Keratinocyte (primary cell): ENCODE measurements at regions not wholly inside any gene's neighbourhood (a gene's known extent, or its start where the extent isn't known, plus 50 kb on each side); places are given as distances from the start of the nearest gene placed in this dataset.

ENCODE experiments used
- DNase-seq: peaks from one replicate; pipeline ENCODE4 v3.0.0-alpha.2; 2011; ENCODE audit warnings: low read depth, missing footprints, low spot score
- FAIRE-seq: peaks from 2 replicates; lab custom pipeline; 2011; peaks lifted over from hg19 to GRCh38; lab: Jason Lieb, UNC
- H2AFZ ChIP-seq: 2 replicates; pipeline ENCODE4 v1.6.0; 2012; ENCODE audit warnings: low read length, control low read depth, inconsistent platforms; ENCODE audit not compliant: control insufficient read depth
- H3K27ac ChIP-seq: 2 replicates; pipeline ENCODE4 v1.5.1; 2011; ENCODE audit warnings: low read length; ENCODE audit not compliant: control insufficient read depth, insufficient read depth
- H3K27me3 ChIP-seq: 3 replicates; pipeline ENCODE4 v1.6.0; 2011; ENCODE audit warnings: low read length; ENCODE audit not compliant: control insufficient read depth, insufficient read depth; ENCODE audit errors: extremely low read depth
- H3K36me3 ChIP-seq, 2 experiments: 2 replicates in 1 of 2; 3 replicates in 1 of 2; pipeline ENCODE4 v1.5.1; 2011; ENCODE audit warnings: low read length in 2 of 2, mild to moderate bottlenecking in 1 of 2; ENCODE audit not compliant: control insufficient read depth in 2 of 2, insufficient read depth in 2 of 2; ENCODE audit errors: extremely low read depth in 1 of 2
- H3K4me1 ChIP-seq: 3 replicates; pipeline ENCODE4 v1.5.1; 2011; ENCODE audit warnings: low read length; ENCODE audit not compliant: control insufficient read depth, insufficient read depth; ENCODE audit errors: extremely low read depth
- H3K4me2 ChIP-seq: 3 replicates; pipeline ENCODE4 v1.6.0; 2011; ENCODE audit warnings: low read depth, low read length; ENCODE audit not compliant: control insufficient read depth, insufficient read depth; ENCODE audit errors: extremely low read depth
- H3K4me3 ChIP-seq, 3 experiments: fragments of 200-600 bp in 1 of 3; sonication (generic) in 1 of 3; 2 replicates in 2 of 3; 3 replicates in 1 of 3; pipeline ENCODE4 v1.5.1; 2011 to 2016; ENCODE audit warnings: low read length in 3 of 3, mild to moderate bottlenecking in 3 of 3, control low read depth in 2 of 3, inconsistent platforms in 1 of 3, low read depth in 1 of 3, mixed read lengths in 1 of 3, mixed run types in 1 of 3, moderate library complexity in 1 of 3; ENCODE audit not compliant: control insufficient read depth in 2 of 3, insufficient read depth in 2 of 3; ENCODE audit errors: extremely low read depth in 1 of 3
- H3K79me2 ChIP-seq: 2 replicates; pipeline ENCODE4 v1.6.0; 2012; ENCODE audit warnings: low read length; ENCODE audit not compliant: control insufficient read depth, insufficient read depth
- H3K9ac ChIP-seq: 3 replicates; pipeline ENCODE4 v1.6.0; 2011; ENCODE audit warnings: low read length; ENCODE audit not compliant: control insufficient read depth, insufficient read depth; ENCODE audit errors: extremely low read depth
- H3K9me1 ChIP-seq: 3 replicates; pipeline ENCODE4 v1.6.0; 2011; ENCODE audit warnings: low read length; ENCODE audit not compliant: control insufficient read depth, insufficient read depth; ENCODE audit errors: extremely low read depth
- H3K9me3 ChIP-seq: 2 replicates; pipeline ENCODE4 v1.5.1; 2012; ENCODE audit warnings: low read depth, low read length; ENCODE audit not compliant: control insufficient read depth
- H4K20me1 ChIP-seq: 3 replicates; pipeline ENCODE4 v1.6.0; 2011; ENCODE audit warnings: low read length; ENCODE audit not compliant: control insufficient read depth, insufficient read depth; ENCODE audit errors: extremely low read depth
- CTCF ChIP-seq, 3 experiments: IDR thresholded peaks in 1 of 3; conservative IDR thresholded peaks in 1 of 3; optimal IDR thresholded peaks in 1 of 3; 2 replicates in 2 of 3; 3 replicates in 1 of 3; pipeline versions ENCODE3 to v1.5.1; 2011; ENCODE audit warnings: low read length in 3 of 3, mild to moderate bottlenecking in 3 of 3, moderate library complexity in 2 of 3, control low read depth in 1 of 3, inconsistent platforms in 1 of 3; ENCODE audit not compliant: insufficient read depth in 2 of 3; ENCODE audit errors: extremely low read depth in 1 of 3
- EZH2 ChIP-seq: IDR thresholded peaks from one replicate; pipeline ENCODE4 v1.6.1; 2012; ENCODE audit warnings: inconsistent platforms, mild to moderate bottlenecking, low read length, moderate library complexity
- dilution Hi-C: fragments of 300-500 bp; cut with MboI; formaldehyde crosslinking; loops from one replicate; pipeline ENCODE4 v1.7.0; 2020; ENCODE audit warnings: low sequenced_read_pairs; ENCODE audit not compliant: extremely low pct_ligation_motif_present

GRCh38 chr13:59348617-59349016 is 815.1 kb downstream of the DIAPH3 start:
- dilution Hi-C loops: no loop called here
- H3K27ac ChIP-seq: no peak overlapping the region
- H3K4me1 ChIP-seq: no peaks in the 10 kb centered on the region
- no peak overlapping the region for H3K9ac ChIP-seq
- no peak overlapping the region for H3K4me3 ChIP-seq
- H4K20me1 ChIP-seq: no peaks in the 10 kb centered on the region
- DNase-seq (no peak), FAIRE-seq (no peak)
- no peak overlapping the region for H2AFZ ChIP-seq
- TF ChIP-seq CTCF (optimal IDR thresholded peaks at IDR 0.05 in 1 of 3, IDR thresholded peaks at IDR 0.05 in 1 of 3, conservative IDR thresholded peaks at IDR 0.05 in 1 of 3; ENCODE audit: extremely low read depth in 1 of 3, insufficient read depth in 2 of 3, low read length in 3 of 3): no peak
- TF ChIP-seq EZH2: no peak
- H3K9me1 ChIP-seq: no peaks in the 10 kb centered on the region
- no peaks in the 10 kb centered on the region for H3K36me3 ChIP-seq
- no peaks in the 10 kb centered on the region for H3K9me3 ChIP-seq
- no peaks in the 10 kb centered on the region for H3K27me3 ChIP-seq
- no peaks in the 10 kb centered on the region for H3K79me2 ChIP-seq
- no peak overlapping the region for H3K4me2 ChIP-seq

- H3K9me1 ChIP-seq: no peaks in the 10 kb centered on the region
- FAIRE-seq (no peak), DNase-seq (no peak)
- no peaks in the 10 kb centered on the region for H3K4me1 ChIP-seq
- no peaks in the 10 kb centered on the region for H3K36me3 ChIP-seq
- H3K79me2 ChIP-seq: no peaks in the 10 kb centered on the region
- no peaks in the 10 kb centered on the region for H4K20me1 ChIP-seq
- TF ChIP-seq CTCF (optimal IDR thresholded peaks at IDR 0.05 in 1 of 3, IDR thresholded peaks at IDR 0.05 in 1 of 3, conservative IDR thresholded peaks at IDR 0.05 in 1 of 3; ENCODE audit: extremely low read depth in 1 of 3, insufficient read depth in 2 of 3, low read length in 3 of 3): no peak
- no peak for TF ChIP-seq EZH2
- H2AFZ ChIP-seq: no peak overlapping the region
- H3K9ac ChIP-seq: no peak overlapping the region
- dilution Hi-C loops: no loop called here
- H3K27me3 ChIP-seq: no peaks in the 10 kb centered on the region
- H3K4me2 ChIP-seq: no peak overlapping the region
- no peaks in the 10 kb centered on the region for H3K9me3 ChIP-seq
- H3K4me3 ChIP-seq: no peak overlapping the region
- H3K27ac ChIP-seq: no peak overlapping the region
Measured at GRCh38 chr13:59352600-59352999, 811.1 kb downstream of the DIAPH3 start.
